ENCODE measurements at regions not wholly inside any gene's neighbourhood (a gene's known extent, or its start where the extent isn't known, plus 50 kb on each side); places are given as distances from the start of the nearest gene placed in this dataset.

DNA sequence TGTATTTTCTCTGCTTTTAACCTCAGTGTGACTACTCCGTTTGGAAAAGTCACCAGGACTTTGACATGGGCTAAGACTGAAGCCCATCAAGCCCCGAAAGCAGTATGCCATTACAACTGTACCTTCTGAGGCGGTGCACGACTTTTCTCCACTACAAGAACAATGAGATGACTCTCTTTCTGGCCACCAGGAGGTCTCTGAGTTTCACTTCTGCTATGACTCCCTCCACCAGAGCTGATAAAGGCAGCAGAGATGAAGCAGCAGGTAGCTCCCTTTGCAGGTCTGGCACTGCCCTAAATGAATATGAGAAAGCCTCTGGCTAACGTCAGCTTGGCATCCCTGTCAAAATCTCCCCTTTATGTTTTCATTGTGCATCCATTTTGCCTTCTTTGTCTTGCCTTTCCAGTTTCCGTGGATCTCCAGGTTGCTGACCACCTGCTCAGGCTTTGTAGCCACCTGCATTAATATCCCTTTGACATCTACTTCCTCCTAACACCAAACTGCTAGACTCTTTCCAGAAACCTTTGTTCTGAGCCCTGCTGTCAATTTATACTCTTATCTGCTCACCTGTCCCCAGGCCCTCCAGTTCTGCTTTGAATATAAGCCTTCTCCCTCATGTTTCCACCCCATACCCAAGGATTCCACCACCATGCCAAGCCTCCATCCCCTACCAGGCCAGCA lies 221.7 kb downstream of the ZNF608 start:
- dilution Hi-C loops (cut with MboI; ENCODE audit: extremely low pct_ligation_motif_present, low sequenced_read_pairs): no loop called here
- no peaks in the 10 kb centered on the region for H3K27me3 ChIP-seq (ENCODE audit: control insufficient read depth, extremely low read depth, insufficient read depth, low read length)
- TF ChIP-seq, protein P1, sequence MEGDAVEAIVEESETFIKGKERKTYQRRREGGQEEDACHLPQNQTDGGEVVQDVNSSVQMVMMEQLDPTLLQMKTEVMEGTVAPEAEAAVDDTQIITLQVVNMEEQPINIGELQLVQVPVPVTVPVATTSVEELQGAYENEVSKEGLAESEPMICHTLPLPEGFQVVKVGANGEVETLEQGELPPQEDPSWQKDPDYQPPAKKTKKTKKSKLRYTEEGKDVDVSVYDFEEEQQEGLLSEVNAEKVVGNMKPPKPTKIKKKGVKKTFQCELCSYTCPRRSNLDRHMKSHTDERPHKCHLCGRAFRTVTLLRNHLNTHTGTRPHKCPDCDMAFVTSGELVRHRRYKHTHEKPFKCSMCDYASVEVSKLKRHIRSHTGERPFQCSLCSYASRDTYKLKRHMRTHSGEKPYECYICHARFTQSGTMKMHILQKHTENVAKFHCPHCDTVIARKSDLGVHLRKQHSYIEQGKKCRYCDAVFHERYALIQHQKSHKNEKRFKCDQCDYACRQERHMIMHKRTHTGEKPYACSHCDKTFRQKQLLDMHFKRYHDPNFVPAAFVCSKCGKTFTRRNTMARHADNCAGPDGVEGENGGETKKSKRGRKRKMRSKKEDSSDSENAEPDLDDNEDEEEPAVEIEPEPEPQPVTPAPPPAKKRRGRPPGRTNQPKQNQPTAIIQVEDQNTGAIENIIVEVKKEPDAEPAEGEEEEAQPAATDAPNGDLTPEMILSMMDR (optimal IDR thresholded peaks at IDR 0.05 in 1 of 3, IDR thresholded peaks at IDR 0.05 in 1 of 3, conservative IDR thresholded peaks at IDR 0.05 in 1 of 3; ENCODE audit: extremely low read depth in 1 of 3, insufficient read depth in 2 of 3, low read length in 3 of 3): no peak
- TF ChIP-seq EZH2 (IDR thresholded peaks at IDR 0.05; ENCODE audit: low read length): no peak
- no peak overlapping the region for H3K4me2 ChIP-seq (ENCODE audit: control insufficient read depth, extremely low read depth, insufficient read depth, low read depth, low read length)
- H3K9me1 ChIP-seq (ENCODE audit: control insufficient read depth, extremely low read depth, insufficient read depth, low read length): no peaks in the 10 kb centered on the region
- H3K4me1 ChIP-seq (ENCODE audit: control insufficient read depth, extremely low read depth, insufficient read depth, low read length): no peaks in the 10 kb centered on the region
- FAIRE-seq (no peak), DNase-seq (ENCODE audit: low read depth, low spot score) (no peak)
- no peak overlapping the region for H2AFZ ChIP-seq (ENCODE audit: control insufficient read depth, low read length)
- H3K9ac ChIP-seq (ENCODE audit: control insufficient read depth, extremely low read depth, insufficient read depth, low read length): no peak overlapping the region
- H4K20me1 ChIP-seq (ENCODE audit: control insufficient read depth, extremely low read depth, insufficient read depth, low read length): no peaks in the 10 kb centered on the region
- no peaks in the 10 kb centered on the region for H3K9me3 ChIP-seq (ENCODE audit: control insufficient read depth, low read depth, low read length)
- H3K36me3 ChIP-seq (ENCODE audit: control insufficient read depth in 2 of 2, extremely low read depth in 1 of 2, insufficient read depth in 2 of 2, low read length in 2 of 2): no peaks in the 10 kb centered on the region
- no peak overlapping the region for H3K4me3 ChIP-seq (ENCODE audit: control insufficient read depth in 2 of 3, extremely low read depth in 1 of 3, insufficient read depth in 2 of 3, low read depth in 1 of 3, low read length in 3 of 3)
- H3K79me2 ChIP-seq (ENCODE audit: control insufficient read depth, insufficient read depth, low read length): no peaks in the 10 kb centered on the region
- no peak overlapping the region for H3K27ac ChIP-seq (ENCODE audit: control insufficient read depth, insufficient read depth, low read length)

DNA sequence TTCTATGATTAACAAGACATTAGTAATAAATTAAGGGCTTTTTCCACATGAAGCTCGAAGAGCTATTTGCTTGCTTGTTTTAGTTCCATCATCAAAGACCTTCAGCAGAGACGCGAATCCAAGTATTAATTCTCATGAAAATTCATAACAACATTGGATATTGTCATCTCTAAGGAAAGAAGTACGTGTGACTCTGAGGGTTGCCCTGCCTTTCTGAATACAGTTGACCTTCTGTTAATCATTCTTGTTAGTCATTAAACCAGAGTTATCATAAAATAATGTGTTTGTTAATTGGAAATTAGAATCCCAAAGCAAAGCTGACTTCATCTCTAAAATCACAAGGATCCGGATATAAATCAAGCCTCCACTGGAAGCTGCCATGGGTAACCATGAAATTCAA lies 222.5 kb downstream of the ZNF608 start:
- TF ChIP-seq, protein P1 (optimal IDR thresholded peaks at IDR 0.05 in 1 of 3, IDR thresholded peaks at IDR 0.05 in 1 of 3, conservative IDR thresholded peaks at IDR 0.05 in 1 of 3; ENCODE audit: extremely low read depth in 1 of 3, insufficient read depth in 2 of 3, low read length in 3 of 3): no peak
- TF ChIP-seq EZH2 (IDR thresholded peaks at IDR 0.05; ENCODE audit: low read length): no peak

More for the DNA sequence above, 222.5 kb downstream of the ZNF608 start:
- no peaks in the 10 kb centered on the region for H3K9me3 ChIP-seq (ENCODE audit: control insufficient read depth, low read depth, low read length)
- H2AFZ ChIP-seq (ENCODE audit: control insufficient read depth, low read length): no peak overlapping the region
- no peak overlapping the region for H3K4me3 ChIP-seq (ENCODE audit: control insufficient read depth in 2 of 3, extremely low read depth in 1 of 3, insufficient read depth in 2 of 3, low read depth in 1 of 3, low read length in 3 of 3)
- no peak overlapping the region for H3K4me2 ChIP-seq (ENCODE audit: control insufficient read depth, extremely low read depth, insufficient read depth, low read depth, low read length)
- no peak overlapping the region for H3K9ac ChIP-seq (ENCODE audit: control insufficient read depth, extremely low read depth, insufficient read depth, low read length)
- dilution Hi-C loops (cut with MboI; ENCODE audit: extremely low pct_ligation_motif_present, low sequenced_read_pairs): no loop called here
- H3K79me2 ChIP-seq (ENCODE audit: control insufficient read depth, insufficient read depth, low read length): no peaks in the 10 kb centered on the region
- no peaks in the 10 kb centered on the region for H3K4me1 ChIP-seq (ENCODE audit: control insufficient read depth, extremely low read depth, insufficient read depth, low read length)
- H3K36me3 ChIP-seq (ENCODE audit: control insufficient read depth in 2 of 2, extremely low read depth in 1 of 2, insufficient read depth in 2 of 2, low read length in 2 of 2): no peaks in the 10 kb centered on the region
- DNase-seq (ENCODE audit: low read depth, low spot score) (no peak), FAIRE-seq (no peak)
- H3K27ac ChIP-seq (ENCODE audit: control insufficient read depth, insufficient read depth, low read length): no peak overlapping the region
- H3K9me1 ChIP-seq (ENCODE audit: control insufficient read depth, extremely low read depth, insufficient read depth, low read length): no peaks in the 10 kb centered on the region
- H3K27me3 ChIP-seq (ENCODE audit: control insufficient read depth, extremely low read depth, insufficient read depth, low read length): no peaks in the 10 kb centered on the region
- H4K20me1 ChIP-seq (ENCODE audit: control insufficient read depth, extremely low read depth, insufficient read depth, low read length): no peaks in the 10 kb centered on the region

Measured in keratinocyte (primary cell).